ENCODE measurements at regions not wholly inside any gene's neighbourhood (a gene's known extent, or its start where the extent isn't known, plus 50 kb on each side); places are given as distances from the start of the nearest gene placed in this dataset.

DNA sequence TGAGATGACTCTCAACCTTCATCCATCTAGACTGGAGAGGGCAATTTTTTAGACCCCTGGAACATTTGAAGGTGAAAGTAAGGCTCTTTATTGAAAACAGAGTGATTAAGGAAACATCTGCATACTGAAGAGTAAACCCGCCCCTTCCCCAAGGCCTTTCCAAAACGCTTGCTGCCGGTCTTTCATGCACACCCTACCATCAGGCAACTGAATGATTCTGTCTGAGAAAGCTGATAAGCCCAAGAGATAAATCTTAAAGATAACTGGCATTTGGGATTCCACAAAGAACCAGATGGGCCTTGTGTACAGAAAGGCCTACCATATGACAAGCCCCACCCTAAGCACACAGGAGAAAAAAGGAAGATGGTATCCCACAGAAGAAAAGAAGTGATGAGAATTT, 54.4 kb upstream of the PIK3R1 start:
- no peak for DNase-seq

DNA sequence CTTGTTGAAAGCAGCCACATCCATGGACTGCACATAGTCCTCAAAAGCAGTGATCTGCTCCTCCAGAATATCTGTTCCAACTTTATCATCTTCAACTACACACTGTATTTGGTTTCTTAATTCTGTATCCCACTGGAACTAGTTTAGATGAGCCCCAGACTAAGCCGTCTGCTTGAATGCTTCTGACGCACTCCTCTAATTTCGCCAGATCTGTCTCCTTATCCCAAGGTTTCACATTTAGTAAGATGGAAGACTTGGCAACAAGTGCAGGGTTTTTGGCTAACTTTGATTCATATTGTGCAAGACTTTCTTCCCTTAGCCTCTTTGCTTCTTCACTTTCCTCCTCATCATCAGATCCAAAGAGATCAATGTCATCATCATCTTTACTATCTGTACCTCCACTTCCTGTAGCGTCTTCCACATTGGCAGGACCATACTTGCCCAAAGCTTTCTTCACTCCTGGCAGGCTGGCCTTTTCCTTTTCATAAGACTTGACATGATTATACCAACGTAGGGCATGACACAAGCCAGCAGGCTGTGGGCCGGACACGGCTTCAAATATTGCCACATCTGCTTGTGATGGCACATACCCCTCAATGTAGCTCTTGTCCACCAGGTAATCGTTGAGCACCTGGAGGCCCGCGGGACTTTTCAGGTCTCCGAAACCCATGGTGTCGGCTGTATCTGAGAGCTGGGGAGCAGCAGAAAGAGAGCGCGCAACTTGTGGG, 56.2 kb upstream of the PIK3R1 start:
- DNase-seq, result no peak

DNA sequence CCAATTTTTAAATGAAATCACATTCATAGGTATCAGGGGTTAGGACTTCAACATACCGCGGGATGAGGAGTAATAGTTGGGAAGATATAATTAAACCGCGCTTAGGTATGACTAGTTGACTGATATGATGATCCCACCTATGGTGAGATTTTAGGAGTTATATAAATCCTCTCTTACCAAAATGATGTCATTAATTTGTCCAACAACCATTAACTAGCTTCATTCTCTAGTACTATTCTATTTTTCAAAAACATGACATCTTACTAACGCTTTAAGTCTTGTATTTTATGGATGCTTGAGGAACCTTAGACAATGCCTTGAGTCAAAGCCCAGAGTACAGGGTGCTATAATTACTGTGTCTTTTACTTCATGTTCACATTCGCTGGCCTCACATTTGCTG, 59.6 kb upstream of the PIK3R1 start:
- DNase-seq, result no peak

DNA sequence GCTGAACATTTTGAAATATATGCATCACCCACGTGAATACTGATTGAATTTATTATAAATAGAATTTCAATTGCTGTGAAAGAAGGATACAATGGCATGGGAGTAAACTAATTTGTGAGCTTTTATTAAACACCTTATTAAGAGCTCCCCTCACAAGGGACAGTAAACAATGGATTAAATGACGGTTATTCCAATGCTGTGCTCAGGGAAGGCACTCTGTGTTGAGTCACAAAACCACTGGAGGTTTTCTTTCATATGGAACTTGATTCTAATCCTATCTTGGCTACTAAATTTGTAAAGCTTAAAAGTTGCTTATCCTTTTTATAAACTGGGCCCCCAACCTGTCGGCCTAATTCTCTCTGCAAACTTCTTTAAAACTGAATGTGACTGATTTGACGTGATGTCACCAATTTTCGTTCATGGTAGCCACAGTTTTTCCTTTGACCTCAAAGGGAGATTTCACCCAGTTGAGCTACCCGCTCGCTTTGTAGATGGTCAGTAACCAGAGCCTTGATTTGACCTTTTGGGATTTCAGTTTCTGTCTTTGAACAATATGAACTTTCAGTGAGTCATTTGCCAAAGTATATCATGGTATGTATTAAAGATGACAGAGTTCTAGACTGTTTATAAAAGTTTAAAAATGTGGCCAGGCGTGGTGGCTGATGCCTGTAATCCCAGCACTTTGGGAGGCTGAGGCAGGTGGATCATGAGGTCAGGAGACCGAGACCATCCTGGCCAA, 61.3 kb upstream of the PIK3R1 start:
- no peak for DNase-seq

DNA sequence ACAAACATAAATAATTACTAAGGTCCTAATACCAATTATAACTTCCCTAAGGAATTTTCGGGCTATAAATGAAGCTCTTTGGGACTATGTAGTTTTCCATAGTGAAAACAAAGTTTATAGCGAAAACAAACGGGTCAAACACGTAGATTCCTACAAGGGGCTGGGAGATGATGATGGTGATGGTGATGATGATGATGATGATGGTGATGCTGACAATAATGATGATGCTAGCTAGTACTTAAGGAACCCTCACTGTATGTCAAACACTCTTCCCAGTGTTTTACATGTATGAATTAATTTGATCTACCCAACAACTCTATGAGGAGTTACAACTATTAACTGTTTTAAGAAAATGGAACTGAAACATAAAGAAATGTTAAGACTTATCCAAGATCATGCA, 63.7 kb upstream of the PIK3R1 start:
- DNase-seq, result no peak

DNA sequence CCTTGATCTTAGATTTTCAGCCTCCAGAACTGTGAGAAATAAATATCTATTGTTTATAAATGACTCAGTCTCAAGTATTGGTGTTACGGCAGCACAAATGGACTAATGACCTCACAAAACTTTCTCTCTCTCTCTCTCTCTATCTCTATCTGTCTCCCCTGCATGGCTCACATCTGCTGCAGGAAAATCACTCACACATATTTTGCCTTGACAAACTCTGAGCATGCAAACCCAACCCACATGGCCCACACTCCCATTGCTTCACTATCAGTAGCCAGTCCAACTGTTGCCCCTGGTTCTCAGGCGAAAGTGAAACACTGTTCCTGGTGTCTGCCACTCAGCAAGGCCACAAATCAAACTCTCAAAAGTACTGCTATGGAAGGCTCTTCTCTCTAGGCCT, 66.4 kb upstream of the PIK3R1 start:
- no peak for DNase-seq

DNA sequence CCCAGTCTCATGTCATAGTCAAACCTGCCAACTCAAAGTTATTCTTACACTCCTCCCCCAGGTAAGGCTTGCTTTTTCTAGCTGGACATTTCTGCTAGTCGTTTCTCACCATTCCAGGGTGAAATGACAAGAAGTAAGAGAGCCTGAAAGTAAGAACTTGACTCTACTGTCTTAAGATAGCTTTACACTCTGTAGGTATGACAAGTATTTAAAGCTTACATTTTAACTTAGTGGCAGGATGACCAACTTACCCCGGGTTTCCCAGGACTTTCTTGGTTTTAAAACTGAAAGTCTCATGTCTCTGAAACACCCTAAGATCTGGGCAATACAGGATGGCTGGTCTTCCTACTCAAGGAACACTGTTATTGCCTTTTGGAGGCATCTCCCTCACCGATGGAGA, 67.5 kb upstream of the PIK3R1 start:
- no peak for DNase-seq

DNA sequence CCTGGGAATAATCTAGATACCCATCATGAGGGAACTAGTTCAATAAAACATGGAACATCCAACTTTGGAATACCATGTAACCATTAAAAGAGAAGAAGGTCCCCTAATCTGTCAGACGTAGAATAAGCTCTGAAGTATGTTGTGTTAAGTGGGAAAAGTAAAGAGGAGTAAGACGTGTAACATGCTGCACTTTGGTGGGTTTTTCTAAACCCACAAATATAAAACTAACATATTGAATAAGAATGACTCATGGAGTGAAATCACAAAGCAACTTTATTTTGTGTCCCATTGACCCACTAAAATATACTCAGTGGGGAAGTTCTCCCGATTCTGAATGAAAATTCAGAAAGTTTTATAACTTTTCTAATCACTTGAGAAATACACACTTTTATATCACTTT, 67.9 kb upstream of the PIK3R1 start:
- no peak for DNase-seq

DNA sequence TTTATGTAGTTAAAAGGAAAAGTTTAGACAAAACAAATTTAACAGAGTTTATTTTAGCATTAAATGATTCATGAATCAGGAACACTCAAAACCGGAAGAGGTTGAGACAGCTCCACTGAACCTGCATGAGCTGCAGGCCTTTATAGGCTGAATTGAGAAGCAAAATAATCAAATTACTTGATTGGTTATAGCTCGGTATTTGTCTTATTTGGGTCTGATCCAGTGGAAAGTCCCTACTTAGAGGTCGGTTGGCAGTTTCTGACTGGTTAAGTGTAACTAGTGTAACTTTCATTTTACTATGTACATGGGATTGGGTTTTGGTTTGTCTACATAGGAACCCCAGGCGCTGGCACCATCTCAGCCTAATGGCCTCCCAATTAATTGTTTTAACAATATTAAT, 74.1 kb upstream of the PIK3R1 start:
- DNase-seq, result no peak

DNA sequence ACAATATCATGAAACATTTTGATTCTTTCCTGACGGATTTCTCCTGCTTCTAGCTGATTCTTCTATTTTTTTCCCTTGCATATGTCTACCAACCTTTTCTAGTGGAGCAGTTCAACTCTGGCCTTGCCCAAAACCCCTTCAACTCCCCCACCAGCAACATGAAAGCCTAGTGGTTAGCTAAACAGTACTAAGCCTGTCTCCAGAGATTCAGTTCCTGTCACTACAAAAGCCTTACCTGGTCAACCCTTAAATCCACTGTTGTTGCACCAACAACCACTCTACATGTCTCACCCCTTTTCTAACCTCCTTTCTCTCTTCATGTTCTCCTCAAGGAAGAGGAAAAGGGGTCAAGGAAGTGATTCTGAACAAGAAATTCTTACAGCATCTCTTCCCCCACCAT, 74.8 kb upstream of the PIK3R1 start:
- DNase-seq, result no peak

DNA sequence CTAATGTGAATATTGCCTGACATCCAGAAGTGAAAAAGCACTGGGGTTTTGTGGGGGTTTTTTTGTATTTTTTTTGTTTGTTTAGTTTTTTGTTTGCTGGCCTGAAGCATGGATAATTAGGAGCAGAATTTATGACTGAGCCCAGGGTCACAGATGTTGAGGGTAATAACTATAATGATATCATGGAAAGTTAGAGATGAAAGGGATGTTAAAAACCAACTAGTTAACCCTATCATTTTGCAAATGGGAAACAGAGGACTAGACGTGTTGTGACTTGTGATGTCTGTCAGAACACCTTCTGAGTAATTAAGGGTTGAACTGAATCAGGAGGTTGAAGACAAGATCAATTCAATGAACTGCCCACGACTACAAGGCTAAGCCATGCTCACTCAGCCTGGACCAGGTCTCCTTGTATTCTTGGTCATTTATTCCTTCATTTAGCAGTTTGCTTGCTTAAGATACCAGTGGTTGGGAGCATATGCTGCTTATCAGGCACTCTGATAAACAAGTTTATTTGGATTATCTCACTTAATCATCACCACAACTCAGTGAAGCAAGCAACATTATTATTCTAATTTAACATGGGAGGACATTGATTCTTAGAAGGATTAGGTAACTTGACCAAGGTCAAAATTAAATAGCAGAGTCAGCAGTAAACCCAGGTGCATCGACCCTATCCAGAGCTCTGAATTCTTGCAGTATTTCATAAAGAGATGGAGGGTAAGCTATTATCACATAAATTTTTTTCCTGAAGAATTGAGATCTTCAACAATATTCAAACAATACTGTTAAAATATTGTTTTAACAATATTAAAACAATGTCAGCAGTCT, 75.7 kb upstream of the PIK3R1 start:
- no peak for DNase-seq

DNA sequence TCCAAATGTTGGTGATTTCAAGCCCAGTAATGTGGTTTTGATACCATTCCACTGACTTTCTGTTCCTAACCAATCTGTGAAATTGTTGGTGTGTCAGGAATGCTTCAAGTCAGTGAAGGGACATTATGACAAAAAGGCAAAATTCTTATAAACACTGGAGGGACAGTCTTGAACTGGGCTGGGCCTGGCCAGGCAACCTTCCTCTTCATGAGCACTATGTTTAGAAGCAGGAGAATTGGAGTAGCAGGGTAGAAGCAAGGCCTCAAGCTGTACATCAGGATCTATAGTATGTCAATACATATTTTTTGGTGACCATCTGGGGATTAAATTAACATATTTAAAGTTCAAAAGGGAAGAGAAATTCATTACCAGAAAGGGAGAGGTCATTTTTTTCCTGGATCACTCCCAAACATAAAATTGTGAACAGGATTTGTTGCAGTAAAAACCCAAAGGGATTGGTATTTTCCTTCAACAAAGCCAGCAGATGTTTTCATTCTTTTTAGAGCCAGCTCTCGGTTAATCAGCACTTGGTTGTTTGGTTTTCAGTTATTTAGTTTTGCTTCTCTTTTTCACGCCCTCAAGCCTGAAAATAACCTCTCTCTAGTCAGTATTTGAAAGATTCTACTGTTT, 77.9 kb upstream of the PIK3R1 start:
- DNase-seq, result no peak

DNA sequence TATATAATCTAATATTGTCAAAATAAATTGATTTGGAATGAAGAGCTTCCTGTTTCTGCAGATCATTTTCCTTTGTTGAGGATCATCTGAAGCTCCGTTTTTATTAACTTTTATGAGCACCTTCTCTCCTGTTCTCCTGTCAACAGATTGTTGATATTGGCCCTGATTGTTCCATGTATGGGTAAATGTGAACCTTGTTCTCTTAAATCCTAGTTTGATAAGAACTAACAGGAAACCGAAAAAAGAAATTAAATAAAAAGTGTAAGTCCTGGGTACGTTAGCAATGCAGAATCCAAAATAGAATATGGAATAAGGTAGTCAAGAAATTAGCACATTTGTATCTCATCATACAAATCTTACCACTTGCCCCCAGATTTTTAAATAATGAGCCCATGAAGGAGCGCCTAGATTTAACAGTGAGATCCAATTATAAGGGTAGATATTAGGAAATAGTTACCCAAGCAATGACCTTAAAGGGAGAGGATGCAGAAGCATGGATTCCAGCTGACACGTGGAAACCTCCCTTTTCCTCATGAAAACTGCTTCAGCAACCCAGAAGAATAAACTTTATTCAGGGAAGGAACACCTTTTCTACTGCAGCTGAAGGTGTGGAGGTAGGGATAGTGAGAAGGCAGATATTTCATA, 80.8 kb upstream of the PIK3R1 start:
- DNase-seq, result no peak

DNA sequence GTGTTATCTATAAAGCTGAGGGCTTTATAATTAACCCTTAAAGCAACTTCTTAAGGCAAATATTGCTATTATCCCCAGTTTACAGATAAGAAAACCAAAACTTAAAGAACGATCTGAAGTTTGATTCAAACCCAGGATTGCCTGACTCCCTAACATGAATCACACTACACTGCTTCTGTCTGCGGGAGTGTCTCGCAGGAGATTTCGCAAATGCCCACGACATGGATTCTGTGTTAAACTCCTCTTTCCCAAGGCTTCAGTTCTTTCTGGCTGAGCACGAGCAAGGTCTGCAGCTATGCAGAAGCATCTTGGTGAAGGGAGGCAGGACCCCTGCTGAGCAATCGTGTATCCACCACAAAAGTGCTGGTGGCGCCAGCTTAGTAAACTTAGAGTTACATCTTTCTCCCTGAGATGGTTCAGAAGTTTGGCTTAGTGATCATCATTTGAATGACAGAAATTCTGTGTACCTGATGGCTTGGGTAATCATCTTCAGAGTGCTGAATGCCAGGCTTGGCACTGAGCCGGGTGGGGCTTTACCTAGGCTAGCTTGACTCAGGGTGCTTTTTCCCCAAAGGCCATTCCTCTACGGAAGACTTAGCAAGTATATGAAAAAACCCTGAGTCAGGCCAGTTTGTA, 81.4 kb upstream of the PIK3R1 start:
- no peak for DNase-seq

DNA sequence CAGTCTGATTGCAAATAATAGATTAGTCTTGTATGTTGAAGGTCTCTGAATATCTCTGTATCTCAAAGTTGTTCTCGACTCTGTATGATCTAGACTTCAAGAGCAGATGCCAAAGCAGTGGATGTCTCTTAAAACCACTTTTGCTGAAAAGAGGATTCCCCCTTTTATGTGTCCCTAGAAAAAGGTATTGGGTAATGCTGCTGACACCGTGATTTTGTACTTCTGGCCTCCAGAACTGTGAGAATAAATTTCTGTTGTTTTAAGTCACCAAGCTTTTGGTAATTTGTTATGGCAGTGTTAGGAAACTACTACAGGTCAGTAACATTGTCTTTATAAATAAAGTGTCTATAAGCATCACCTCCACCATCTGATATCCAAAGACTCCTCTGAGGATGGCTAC, 85.3 kb upstream of the PIK3R1 start:
- DNase-seq, result no peak

DNA sequence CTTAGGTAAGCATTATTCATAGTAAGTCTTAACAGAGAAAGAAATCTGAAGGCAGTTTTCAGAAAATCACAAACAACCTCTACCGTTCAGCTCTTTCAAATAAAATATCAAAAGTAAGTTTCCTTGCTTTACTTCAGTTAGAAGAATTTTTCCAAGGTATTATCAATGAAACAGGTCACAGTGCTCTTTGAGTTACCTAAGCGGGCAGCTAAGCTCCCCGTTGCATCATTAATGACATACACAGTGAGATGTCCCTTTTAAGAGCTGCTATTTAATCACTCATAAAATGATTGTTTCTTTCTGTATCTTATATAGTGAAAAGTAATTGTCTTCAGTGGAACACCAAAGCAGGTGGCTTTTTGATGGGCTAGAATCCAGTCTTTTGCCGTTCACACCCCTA, 86.2 kb upstream of the PIK3R1 start:
- DNase-seq, result no peak

DNA sequence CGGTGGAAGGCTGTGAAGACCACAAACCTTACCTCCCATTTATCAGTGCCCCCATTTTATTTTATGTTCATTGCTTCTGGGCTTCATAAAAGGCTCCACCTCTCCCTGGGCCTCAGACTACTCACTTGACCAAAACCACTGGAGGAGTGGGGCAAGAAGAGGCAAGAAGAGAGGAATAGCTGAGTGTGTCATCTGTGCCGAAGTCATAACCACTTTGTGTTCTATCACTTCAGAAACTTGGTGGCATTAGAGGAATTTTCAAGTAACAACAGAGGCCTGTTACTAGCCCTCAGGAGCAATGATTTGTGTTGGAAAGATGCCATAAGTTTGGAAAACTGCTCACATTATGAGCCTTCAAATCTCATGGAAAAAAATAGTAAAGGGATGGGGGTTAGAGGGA, 88.7 kb upstream of the PIK3R1 start:
- DNase-seq, result no peak

DNA sequence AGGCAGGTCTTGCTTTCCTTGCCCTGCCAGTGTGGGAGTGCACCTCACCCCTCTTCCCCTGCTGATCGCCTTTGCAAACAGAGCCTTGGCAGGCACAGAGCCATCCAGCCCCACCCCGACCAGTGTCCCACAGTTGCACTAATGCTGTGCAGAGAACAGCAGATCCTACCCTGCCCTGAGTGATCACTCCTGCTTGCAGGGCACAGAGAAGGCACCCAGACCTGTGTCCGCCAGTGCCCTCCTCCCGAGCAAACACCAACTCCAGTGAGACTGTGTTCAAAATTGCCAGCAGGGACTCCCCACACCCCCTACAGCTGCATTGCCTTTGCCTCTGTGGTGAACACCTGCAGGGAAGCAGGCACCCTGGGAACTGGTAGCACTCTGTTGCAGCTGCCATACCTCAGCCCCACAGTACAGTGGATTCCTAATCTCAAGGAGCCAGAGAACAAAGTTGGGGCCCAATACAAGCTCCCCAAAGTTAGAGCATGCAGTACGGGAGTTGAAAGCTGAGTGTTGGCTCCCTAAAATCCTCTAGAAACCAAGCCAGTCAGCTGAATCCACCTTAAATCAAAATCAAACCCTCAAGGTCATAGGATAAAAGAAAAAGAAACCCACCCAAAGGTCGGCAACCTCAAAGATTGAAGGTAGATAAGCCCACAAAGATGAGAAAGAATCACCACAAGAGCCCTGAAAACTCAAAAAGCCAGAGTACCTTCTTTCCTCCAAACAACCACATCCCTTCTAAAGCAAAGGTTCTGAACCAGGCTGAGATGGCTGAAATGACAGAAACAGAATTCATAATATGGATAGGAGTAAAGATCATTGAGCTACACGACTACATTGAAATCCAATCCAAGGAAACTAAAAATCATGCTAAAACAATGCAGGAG, 92.9 kb upstream of the PIK3R1 start:
- no peak for DNase-seq

DNA sequence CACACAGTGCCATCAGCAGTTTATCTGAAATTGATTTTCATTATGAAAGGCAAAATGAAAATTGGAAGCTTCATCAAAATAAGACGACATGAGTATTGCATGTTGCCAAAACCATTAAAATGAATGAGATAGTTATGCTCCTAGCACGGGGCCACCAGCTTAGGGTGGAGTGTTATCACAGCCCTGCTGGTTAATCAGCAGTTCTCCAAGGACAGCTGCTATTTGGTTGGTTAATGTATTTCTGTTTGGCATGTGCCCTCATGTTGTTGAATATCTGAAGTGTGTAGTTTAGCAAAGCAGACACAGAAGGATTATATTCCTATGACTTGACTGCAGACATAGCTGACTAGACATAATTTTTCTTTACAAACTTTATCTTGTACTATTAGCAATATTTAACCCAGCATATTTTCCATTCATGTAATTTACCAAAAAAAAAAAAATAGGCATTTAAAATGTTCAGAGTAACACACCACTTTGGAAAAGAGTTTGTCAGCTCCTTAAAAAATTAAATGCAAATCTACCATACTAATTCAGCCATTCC, 98.6 kb upstream of the PIK3R1 start:
- DNase-seq, result no peak

DNA sequence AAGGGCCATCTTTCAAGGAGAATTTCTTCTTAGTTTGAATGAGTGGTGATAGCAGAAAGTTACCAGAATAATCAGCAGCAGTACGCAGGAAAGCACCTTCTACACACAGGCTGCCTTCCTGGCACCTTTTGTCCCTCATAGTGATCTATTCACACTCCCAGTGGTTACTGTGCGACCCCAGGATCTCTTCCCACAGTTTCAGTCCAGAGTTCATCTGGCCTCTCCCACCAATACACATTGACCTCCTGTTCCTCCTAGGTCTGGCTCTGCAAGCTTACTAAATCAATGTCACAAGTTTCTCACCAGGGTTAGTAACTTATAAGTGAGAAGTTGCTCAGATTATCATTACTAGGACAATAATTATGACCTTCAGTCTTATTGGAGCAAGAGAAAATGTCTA, 99.1 kb upstream of the PIK3R1 start:
- DNase-seq, result no peak

DNA sequence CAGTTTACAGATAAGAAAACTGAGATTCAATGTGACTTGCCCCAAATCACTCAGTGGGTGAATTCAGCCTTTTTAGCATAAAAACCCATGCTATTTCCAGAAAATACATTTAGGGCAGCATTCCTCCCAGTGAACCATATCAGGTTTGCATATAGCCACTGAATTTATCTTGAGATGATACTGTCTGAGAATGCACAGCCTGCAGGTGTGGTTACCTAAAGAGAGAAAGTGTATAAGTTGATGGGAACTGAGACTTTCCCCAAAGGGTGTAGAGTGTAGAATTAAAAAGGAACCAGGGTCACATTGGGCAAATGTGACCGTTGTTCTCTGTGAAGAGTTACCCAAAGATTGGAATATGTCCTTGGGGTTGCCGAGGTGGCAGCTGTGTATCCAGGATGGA, 100.0 kb upstream of the PIK3R1 start:
- no peak for DNase-seq
